HG03558 (cell line): ENCODE measurements at regions not wholly inside any gene's neighbourhood (a gene's known extent, or its start where the extent isn't known, plus 50 kb on each side); places are given as distances from the start of the nearest gene placed in this dataset.
"Not testable (repeated sequence)": the region's sequence is repeated elsewhere in the genome, so short reads cannot be mapped to it uniquely, and the experiment has no call there.

Source experiments
- ATAC-seq: cut with Tn5 transposase; IDR thresholded peaks from one replicate; pipeline ENCODE4 v1.9.1; 2021; ENCODE audit warnings: moderate number of reproducible peaks; ENCODE audit not compliant: unreplicated experiment; ENCODE audit errors: extremely low read depth

- ATAC-seq, result no peak
Measured at GRCh38 chr10:3584926-3585784, 199.9 kb downstream of the KLF6 start.

DNA sequence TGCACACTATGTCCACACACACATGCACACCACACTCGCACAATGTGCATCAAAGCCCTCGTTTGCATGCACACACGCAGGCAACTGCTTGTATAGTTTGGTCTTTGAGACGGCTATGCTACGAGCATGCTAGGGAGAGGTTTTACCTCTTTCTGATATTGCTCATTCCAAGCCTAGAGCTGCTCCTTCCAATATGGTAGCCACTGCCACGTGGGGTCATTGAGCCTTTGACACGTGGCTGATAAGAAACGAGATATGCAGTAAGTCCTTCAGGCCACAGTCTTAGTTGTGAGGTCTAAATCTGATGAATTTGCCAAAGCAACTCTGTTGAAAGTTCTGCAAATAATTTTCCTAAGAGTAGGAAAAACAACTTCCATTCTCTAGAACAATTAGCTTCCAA lies 204.4 kb downstream of the KLF6 start:
- no peak for ATAC-seq

DNA sequence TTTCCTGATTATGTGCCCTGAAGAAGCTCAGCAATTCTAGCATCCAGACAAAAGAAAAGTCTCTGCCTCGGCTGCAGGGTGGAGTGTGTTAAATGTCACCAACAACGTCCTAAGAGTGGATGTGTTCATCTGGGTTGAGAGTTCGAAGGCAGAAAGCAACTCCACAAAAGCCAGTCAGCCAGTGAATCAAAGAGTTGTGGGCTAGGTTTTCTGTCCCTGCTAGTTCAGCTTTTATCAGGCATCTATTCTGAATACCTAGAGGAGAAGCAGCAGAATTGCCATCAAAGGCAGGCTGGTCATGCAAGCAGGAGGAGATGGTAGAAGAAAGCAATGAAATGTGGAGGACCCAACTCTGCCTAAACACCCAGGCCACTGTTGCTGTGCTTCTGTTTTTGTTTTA lies 205.2 kb downstream of the KLF6 start:
- ATAC-seq, result no peak

DNA sequence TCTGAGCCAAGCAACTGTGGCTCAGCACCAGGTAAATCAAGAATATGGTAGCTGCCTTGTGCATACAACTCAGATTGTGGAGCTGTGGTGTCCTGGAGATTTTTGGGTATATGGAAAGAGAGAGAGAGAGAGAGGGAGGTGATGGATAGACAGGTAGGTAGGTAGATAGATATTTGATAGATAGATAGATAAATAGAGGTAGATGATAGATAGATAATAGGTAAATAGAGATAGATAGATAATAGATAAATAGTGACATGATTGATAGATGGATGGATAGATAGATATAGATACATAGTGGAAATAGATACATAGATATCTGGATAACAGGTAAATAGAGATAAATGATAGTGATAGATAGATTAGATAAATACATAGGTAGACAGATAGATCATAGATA lies 206.3 kb downstream of the KLF6 start:
- ATAC-seq, result no peak

DNA sequence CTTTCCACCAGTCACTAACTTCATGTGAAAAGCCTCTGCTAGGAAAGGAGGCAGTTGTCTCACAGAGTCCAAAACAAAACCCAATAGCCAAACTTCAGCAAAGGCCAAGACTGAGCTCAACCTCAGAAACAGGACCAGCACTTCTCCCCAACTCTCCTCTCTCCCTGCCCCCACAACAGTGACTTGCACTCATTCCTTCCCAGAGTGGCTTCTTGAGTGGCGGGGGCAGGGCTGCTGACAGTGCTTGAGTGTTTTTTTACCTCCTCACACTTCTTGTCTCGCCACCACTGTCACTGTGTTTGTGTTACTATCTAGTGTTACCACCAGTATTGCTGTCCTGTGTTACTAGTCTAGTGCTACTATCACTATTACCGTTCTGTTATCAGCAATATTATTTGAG lies 206.8 kb downstream of the KLF6 start:
- ATAC-seq, result no peak

DNA sequence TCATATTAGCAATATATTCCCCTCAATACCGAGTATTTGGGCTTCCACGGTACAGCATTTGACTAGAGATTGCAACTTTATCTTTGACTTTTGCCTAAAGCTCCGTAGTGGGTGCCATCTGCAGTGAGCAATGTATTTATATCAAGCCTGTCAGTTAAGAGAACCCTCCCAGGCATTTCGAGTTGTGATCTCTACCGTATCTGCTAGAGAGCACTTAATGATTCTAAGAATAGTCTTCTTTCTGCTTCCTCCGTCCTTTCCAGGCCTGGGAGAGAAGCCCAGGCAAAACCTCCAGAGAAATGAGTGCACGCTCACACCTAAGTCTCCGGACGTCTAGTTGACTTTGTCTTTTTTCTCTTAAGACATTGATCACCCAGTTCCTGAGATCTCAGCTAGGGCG lies 210.6 kb downstream of the KLF6 start:
- no peak for ATAC-seq

DNA sequence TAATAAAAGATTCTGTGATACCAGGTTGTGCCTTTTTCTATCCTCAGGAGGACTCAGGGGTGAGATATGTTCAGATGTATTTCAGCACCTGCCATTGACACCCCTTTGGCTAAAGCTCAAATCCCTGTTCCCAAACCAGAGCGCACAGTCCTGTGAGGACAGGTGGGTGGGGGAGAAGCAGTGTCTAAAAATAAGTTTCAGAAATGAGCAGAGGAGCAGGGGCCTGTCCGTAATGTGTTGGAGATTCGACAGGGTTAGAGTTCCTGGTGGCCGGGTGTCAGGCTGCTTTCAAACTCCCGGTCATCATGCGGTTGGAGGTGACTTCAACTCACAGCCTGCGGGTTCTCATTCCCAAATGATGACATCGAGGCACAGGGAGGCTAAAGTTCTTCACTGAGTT lies 211.5 kb downstream of the KLF6 start:
- no peak for ATAC-seq

DNA sequence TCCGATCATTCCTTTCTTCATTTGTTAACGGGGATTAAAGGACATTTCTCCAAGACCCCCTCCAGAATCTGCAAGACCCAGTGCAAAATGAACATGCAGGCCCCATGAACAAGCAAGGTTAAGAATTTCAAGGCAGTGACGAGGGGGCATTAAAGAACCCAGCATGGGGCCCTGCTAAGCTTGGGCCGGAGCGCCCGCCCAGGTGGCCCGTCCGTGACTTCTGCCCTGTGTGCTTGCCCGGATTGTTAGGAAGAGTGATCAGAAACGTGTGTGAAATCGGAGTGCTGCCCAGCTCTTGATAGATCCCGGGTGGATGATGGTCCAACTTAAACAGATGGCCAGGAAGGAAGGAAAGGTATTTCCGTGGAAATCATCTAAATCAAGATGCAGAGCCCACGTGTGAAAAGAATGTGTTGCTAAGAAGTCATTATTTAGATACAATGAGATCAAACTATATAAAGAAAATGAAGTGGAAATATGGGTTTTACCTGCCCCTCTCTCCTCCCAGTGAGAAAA lies 213.6 kb downstream of the KLF6 start:
- no peak for ATAC-seq

DNA sequence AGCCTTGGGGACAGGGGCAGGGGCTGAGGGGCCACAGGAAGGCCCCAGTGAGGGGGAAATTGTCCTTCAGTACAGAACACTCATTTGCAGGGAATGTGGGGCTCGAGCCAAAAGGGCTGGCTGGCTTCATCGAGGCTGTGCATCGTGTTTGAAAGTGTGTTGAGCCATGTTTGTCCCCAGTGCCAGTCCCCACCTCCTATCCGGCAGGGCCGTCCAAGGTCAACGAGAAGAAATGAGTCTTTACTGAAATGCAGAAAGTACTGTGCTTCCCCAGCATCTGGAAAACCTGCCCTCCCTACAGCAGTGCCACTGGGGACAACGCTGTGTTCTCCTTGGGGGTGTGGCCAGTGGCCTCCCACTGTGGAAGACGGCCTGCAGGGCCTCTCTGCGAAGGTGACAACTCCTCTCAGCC lies 214.1 kb downstream of the KLF6 start:
- ATAC-seq, result no peak

- ATAC-seq, result no peak
Measured at GRCh38 chr10:3570131-3570729, 214.8 kb downstream of the KLF6 start.

DNA sequence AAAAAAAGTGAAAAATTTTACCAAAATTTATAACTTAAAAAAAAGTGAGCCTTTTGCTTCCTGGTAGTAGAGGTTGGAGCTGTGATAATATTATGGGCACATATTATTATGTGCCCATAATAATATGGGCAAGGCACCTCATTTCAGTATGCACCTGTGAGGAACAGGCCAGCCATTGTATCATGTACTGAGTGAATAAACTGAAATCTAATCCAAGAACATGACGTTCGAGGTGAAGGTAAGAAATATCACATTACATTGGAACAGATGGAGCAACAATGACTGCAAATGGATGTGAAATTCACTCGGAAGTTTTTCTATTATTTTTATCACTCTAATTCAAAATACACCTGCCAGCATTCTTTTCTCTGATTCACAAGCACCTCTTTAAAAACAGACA lies 216.0 kb downstream of the KLF6 start:
- ATAC-seq, result no peak

DNA sequence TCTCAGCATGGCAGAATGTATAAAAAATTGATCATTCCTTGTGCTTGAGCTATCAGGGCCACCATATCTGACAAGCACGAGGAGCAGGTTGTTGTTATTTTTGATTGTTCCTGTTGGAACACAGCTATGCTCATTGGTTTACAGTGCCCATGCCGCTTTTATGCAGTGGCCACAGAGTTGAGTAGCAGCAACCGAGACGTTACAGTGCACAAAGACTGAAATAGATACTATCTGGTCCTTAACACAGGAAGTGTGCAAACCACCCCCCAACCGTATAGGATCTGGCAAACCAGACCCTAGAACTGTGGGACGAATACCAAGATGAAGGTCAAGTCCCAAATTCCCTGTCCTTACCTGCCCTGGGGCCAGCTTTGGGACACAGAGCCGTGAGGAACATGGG lies 216.6 kb downstream of the KLF6 start:
- no peak for ATAC-seq

GRCh38 chr10:3567291-3567963 lies 217.6 kb downstream of the KLF6 start:
- ATAC-seq, result no peak

DNA sequence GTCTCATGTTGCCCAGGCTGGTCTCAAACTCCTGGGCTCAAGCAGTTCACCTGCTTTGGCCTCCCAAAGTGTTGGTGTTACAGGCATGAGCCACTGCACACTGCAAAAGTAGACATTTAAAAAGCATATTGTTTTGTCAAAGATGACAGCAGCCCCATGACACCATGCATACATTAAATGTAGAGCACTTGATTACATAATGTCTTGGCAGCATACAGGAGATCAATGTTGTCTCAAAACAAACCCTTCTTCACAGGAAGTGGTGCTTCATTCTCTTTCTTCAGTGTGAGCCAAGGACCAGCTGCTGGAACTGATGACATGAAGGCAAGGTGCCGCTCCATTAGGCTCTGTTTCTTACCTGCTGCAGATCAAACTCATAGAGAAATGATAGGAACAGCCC lies 218.4 kb downstream of the KLF6 start:
- ATAC-seq, result no peak

GRCh38 chr10:3564346-3565002 lies 220.5 kb downstream of the KLF6 start:
- no peak for ATAC-seq

- ATAC-seq, result no peak
Measured at GRCh38 chr10:3563298-3563697, 221.7 kb downstream of the KLF6 start.

DNA sequence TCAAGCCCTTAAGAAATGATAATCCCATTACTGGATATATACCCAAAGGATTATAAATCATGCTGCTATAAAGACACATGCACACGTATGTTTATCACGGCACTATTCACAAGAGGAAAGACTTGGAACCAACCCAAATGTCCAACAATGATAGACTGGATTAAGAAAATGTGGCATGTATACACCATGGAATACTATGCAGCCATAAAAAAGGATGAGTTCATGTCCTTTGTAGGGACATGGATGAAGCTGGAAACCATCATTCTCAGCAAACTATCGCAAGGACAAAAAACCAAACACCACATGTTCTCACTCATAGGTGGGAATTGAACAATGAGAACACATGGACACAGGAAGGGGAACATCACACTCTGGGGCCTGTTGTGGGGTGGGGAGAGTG lies 224.4 kb downstream of the KLF6 start:
- not testable (repeated sequence) for ATAC-seq

DNA sequence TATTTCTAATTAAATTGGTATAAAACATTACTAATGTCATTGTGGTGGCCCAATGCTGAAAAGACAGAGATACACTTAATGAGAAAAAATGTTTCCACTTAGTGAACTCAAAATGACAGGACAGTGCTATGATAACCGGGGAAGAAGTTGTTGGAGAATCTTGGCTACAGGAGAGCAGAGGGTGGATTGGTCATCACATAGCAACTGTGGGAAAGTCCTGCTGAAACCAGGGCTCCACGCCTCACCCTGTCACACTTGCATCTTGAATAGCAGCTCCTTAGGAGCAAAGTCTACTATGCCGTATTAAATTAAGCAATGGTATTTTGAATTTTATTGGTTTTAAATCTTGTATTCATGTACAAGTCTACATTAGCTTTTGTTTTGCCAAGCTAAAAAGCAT lies 225.5 kb downstream of the KLF6 start:
- ATAC-seq, result no peak

DNA sequence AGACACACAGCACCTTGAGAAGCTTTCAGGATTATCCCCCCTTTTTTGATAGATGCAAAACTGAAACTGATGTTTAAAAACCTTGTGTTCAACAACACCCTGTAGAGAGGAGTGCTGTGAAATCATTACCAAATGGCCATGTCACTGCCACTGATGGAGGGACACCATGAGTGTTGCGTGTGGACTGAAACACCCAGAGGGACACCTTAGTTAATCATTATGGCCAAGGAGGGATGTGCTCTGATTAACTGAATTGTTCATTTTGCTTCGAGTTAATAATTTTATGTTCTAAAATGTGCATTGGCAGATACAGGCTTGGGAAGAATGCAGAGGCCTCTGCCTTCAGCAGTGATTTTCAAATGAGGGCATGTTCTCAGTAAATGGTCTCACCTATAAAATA lies 226.0 kb downstream of the KLF6 start:
- no peak for ATAC-seq

DNA sequence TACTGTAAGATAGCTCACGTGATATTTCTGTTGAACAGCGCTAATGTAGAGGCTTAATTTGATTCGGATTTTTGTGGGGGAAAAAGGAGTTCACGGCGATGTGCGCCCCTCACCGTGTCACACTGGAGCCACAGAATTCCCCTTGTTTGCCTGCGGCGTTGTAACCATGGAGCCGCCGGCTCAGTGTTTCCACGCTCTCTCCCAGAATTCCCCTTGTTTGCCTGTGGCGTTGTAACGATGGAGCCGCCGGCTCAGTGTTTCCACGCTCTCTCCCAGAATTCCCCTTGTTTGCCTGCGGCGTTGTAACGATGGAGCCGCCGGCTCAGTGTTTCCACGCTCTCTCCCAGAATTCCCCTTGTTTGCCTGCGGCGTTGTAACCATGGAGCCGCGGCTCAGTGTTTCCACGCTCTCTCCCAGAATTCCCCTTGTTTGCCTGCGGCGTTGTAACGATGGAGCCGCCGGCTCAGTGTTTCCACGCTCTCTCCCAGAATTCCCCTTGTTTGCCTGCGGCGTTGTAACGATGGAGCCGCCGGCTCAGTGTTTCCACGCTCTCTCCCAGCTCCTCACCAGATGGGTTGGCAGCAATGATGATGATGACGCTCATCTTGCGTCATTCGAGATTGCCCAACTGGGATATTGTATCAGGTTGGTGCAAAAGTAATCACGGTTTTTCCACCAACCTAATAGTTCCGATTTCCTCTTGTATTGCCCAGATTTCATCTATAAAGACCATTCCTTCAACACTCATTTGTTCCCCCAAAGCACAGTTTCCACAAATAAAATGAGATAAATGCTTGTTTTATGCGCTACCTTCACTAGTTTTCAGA lies 228.6 kb downstream of the KLF6 start:
- not testable (repeated sequence) for ATAC-seq
